ENCODE measurements at regions not wholly inside any gene's neighbourhood (a gene's known extent, or its start where the extent isn't known, plus 50 kb on each side); places are given as distances from the start of the nearest gene placed in this dataset.

GRCh38 chr12:84305144-84305543, 607.5 kb downstream of the SLC6A15 start:
- no peak for TF ChIP-seq ISL1 (CRISPR knock-in tag; IDR thresholded peaks at IDR 0.05)
- no peak for TF ChIP-seq OSR1 (CRISPR knock-in tag; IDR thresholded peaks at IDR 0.05)
- TF ChIP-seq ZNF70 (CRISPR knock-in tag; IDR thresholded peaks at IDR 0.05): no peak
- no peak for TF ChIP-seq ARNTL (CRISPR knock-in tag; IDR thresholded peaks at IDR 0.05; ENCODE audit: borderline replicate concordance, low read depth)
- TF ChIP-seq TSHZ2 (CRISPR knock-in tag; IDR thresholded peaks at IDR 0.05): no peak
- ATAC-seq: no peak

DNA sequence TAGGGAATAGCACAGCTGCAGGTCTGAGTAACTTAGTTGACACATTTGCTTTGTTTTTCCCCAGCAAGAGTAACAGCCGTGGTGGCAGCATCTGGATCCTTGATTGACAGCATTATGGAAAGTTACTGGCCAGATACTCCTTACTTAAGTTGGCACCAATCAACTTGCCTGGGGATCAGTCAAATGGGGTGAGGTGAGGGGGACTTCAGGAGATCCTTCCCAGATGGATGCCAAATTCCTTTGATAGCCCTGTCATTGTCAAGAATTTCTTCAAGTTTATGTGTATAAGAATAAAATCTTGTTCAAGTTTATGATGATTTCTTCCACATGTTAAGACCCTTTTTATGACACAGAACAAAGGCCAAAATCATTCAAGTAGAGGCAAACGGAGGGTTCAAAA, 618.4 kb downstream of the SLC6A15 start:
- ATAC-seq: no peak
- no peak for TF ChIP-seq ZNF70 (CRISPR knock-in tag; IDR thresholded peaks at IDR 0.05)
- TF ChIP-seq ZC3H10 (CRISPR knock-in tag; IDR thresholded peaks at IDR 0.05): no peak
- no peak for TF ChIP-seq ESRRG (CRISPR knock-in tag; IDR thresholded peaks at IDR 0.05)
- TF ChIP-seq GLIS3 (CRISPR knock-in tag; IDR thresholded peaks at IDR 0.05): no peak
- TF ChIP-seq, protein P1, sequence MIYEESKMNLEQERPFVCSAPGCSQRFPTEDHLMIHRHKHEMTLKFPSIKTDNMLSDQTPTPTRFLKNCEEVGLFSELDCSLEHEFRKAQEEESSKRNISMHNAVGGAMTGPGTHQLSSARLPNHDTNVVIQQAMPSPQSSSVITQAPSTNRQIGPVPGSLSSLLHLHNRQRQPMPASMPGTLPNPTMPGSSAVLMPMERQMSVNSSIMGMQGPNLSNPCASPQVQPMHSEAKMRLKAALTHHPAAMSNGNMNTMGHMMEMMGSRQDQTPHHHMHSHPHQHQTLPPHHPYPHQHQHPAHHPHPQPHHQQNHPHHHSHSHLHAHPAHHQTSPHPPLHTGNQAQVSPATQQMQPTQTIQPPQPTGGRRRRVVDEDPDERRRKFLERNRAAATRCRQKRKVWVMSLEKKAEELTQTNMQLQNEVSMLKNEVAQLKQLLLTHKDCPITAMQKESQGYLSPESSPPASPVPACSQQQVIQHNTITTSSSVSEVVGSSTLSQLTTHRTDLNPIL (CRISPR knock-in tag; IDR thresholded peaks at IDR 0.05; ENCODE audit: low read depth): no peak
- TF ChIP-seq SNAI2 (CRISPR knock-in tag; IDR thresholded peaks at IDR 0.05): no peak
- no peak for TF ChIP-seq ZFP30 (CRISPR knock-in tag; IDR thresholded peaks at IDR 0.05)
- no peak for TF ChIP-seq ISL1 (CRISPR knock-in tag; IDR thresholded peaks at IDR 0.05)

GRCh38 chr12:84290168-84290567, 622.4 kb downstream of the SLC6A15 start:
- no peak for ATAC-seq
- TF ChIP-seq TOX (CRISPR knock-in tag; IDR thresholded peaks at IDR 0.05; ENCODE audit: borderline replicate concordance) (no peak), CSRNP3 (CRISPR knock-in tag; IDR thresholded peaks at IDR 0.05) (no peak), ZNF8 (CRISPR knock-in tag; IDR thresholded peaks at IDR 0.05) (no peak), PPARA (CRISPR knock-in tag; IDR thresholded peaks at IDR 0.05; ENCODE audit: borderline replicate concordance) (no peak), PATZ1 (CRISPR knock-in tag; IDR thresholded peaks at IDR 0.05; ENCODE audit: borderline replicate concordance) (no peak), ZC3H10 (CRISPR knock-in tag; IDR thresholded peaks at IDR 0.05) (no peak), CSDC2 (CRISPR knock-in tag; IDR thresholded peaks at IDR 0.05) (no peak), RARB (CRISPR knock-in tag; IDR thresholded peaks at IDR 0.05) (no peak), ESRRG (CRISPR knock-in tag; IDR thresholded peaks at IDR 0.05) (no peak)
- TF ChIP-seq, protein P1 (CRISPR knock-in tag; IDR thresholded peaks at IDR 0.05; ENCODE audit: low read depth): no peak

DNA sequence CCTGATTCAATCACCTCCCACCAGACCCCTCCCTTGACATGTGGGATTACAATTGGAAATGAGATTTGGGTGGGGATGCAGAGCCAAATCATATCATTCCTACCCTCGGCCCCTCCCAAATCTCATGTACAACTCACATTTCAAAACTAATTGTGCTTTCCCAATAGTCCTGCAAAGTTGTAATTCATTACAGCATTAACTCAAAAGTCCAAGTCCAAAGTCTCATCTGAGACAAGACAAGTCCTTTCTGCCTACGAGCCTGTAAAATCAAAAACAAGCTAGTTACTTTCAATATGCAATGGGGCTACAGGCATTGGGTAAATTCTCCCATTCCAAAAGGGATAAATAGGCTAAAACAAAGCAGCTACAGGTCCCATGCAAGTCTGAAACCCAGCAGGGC, 634.6 kb downstream of the SLC6A15 start:
- ATAC-seq: no peak
- TF ChIP-seq ZC3H10 (CRISPR knock-in tag; IDR thresholded peaks at IDR 0.05) (no peak), ARNTL (CRISPR knock-in tag; IDR thresholded peaks at IDR 0.05; ENCODE audit: borderline replicate concordance, low read depth) (no peak), PPARA (CRISPR knock-in tag; IDR thresholded peaks at IDR 0.05; ENCODE audit: borderline replicate concordance) (no peak)
- TF ChIP-seq, protein P2, sequence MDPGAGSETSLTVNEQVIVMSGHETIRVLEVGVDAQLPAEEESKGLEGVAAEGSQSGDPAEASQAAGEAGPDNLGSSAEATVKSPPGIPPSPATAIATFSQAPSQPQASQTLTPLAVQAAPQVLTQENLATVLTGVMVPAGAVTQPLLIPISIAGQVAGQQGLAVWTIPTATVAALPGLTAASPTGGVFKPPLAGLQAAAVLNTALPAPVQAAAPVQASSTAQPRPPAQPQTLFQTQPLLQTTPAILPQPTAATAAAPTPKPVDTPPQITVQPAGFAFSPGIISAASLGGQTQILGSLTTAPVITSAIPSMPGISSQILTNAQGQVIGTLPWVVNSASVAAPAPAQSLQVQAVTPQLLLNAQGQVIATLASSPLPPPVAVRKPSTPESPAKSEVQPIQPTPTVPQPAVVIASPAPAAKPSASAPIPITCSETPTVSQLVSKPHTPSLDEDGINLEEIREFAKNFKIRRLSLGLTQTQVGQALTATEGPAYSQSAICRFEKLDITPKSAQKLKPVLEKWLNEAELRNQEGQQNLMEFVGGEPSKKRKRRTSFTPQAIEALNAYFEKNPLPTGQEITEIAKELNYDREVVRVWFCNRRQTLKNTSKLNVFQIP (CRISPR knock-in tag; IDR thresholded peaks at IDR 0.05; ENCODE audit: borderline replicate concordance, low read depth): no peak

All from SK-N-SH treated with all-trans-retinoic acid at 6 μM for 48 hours (cell line).